Testis (tissue), 2 donors: ENCODE measurements at regions not wholly inside any gene's neighbourhood (a gene's known extent, or its start where the extent isn't known, plus 50 kb on each side); places are given as distances from the start of the nearest gene placed in this dataset.

Experiments
- DNase-seq: peaks from one replicate; pipeline ENCODE4 v3.0.0-alpha.2; 2019
- H3K27ac ChIP-seq, 2 donors: fragments of 200-600 bp; sonication (generic); one replicate each; pipeline ENCODE4 v1.5.1; 2019
- H3K27me3 ChIP-seq: fragments of 200-600 bp; sonication (generic); one replicate; pipeline ENCODE4 v1.5.1; 2019
- H3K36me3 ChIP-seq: fragments of 200-600 bp; sonication (generic); one replicate; pipeline ENCODE4 v1.5.1; 2017; ENCODE audit warnings: low read depth; ENCODE audit errors: missing control alignments
- H3K4me1 ChIP-seq: fragments of 200-600 bp; sonication (generic); one replicate; pipeline ENCODE4 v1.5.1; 2019
- H3K4me3 ChIP-seq, 2 donors: fragments of 200-600 bp; sonication (generic); one replicate each; pipeline ENCODE4 v1.5.1; 2017 to 2019
- H3K9me3 ChIP-seq: fragments of 200-600 bp; sonication (generic); one replicate; pipeline ENCODE4 v1.5.1; 2017
- CTCF ChIP-seq, 3 experiments: fragments of 450-650 bp in 2 of 3; fragments of 200-600 bp in 1 of 3; sonication (generic) in 1 of 3; IDR thresholded peaks; one replicate each; pipeline ENCODE4 v1.5.1; 2016 to 2019; ENCODE audit warnings: antibody characterized with exemption in 3 of 3, mild to moderate bottlenecking in 2 of 3, moderate library complexity in 1 of 3
- POLR2A ChIP-seq: fragments of 450-650 bp; IDR thresholded peaks from one replicate; pipeline ENCODE4 v1.6.1; 2017; ENCODE audit warnings: antibody characterized with exemption, mild to moderate bottlenecking, moderate library complexity
- WGBS, 2 donors: methylation state at CpG; one replicate each; pipeline ENCODE4 v1.1.5; 2018; 5-methylcytosine and 5-hydroxymethylcytosine counted together
- intact Hi-C: fragments of 100-400 bp; cut with DNase I; formaldehyde crosslinking; loops from one replicate; pipeline ENCODE4 v1.15.1; 2023; ENCODE audit warnings: low total_unique reads

GRCh38 chr10:57979491-57979890 lies 288.2 kb downstream of the IPMK start:
- 87 to 91% methylated on average over 4 of the region's 4 CpGs for WGBS, 2 donors
- H3K27ac ChIP-seq: no peak overlapping the region
- H3K27me3 ChIP-seq: no peaks in the 10 kb centered on the region
- TF ChIP-seq POLR2A: no peak
- TF ChIP-seq CTCF (IDR thresholded peaks at IDR 0.05): no peak
- no peak overlapping the region for H3K4me3 ChIP-seq
- H3K9me3 ChIP-seq: no peaks in the 10 kb centered on the region
- no peak for DNase-seq
- intact Hi-C loops: no loop called here
- H3K36me3 ChIP-seq: no peaks in the 10 kb centered on the region
- H3K4me1 ChIP-seq: no peaks in the 10 kb centered on the region

- Histone ChIP-seq H3K9me3 (no peaks in the 10 kb centered on the region), H3K27me3 (no peaks in the 10 kb centered on the region), H3K27ac (no peak overlapping the region), H3K36me3 (no peaks in the 10 kb centered on the region), H3K4me1 (no peaks in the 10 kb centered on the region), H3K4me3 (no peak overlapping the region)
- intact Hi-C loops: no loop called here
- 84 to 87% methylated on average over 1 of the region's 1 CpG for WGBS, 2 donors
- TF ChIP-seq CTCF (IDR thresholded peaks at IDR 0.05): no peak
- TF ChIP-seq POLR2A: no peak
- DNase-seq: no peak
Measured at GRCh38 chr10:57977262-57977661, 290.4 kb downstream of the IPMK start.

DNA sequence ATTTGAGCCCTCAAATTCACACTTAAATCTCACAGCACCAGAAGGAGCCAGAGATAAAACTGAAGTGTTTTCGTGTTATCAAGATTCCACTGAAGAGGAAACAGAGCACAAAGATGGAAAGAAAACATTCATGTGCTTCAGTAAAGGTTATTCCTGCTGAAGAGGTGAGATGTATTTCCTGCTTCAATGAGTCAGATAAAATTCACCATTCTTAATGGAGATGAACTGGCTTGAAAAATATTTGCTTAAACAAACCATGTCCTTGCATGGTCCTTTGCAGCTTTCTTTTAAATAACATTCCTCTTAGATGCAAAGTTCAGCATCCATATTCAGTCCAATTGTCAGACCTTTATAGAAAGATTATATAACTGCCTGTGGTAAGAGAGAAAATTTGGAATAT lies 294.2 kb downstream of the IPMK start:
- no peaks in the 10 kb centered on the region for H3K36me3 ChIP-seq
- no peak overlapping the region for H3K27ac ChIP-seq
- no peak for DNase-seq
- no peak overlapping the region for H3K4me3 ChIP-seq
- no peak for TF ChIP-seq POLR2A
- no peak for TF ChIP-seq CTCF (IDR thresholded peaks at IDR 0.05)
- 55 to 64% methylated on average over 1 of the region's 1 CpG for WGBS, 2 donors
- H3K4me1 ChIP-seq: no peaks in the 10 kb centered on the region
- intact Hi-C loops: no loop called here
- H3K9me3 ChIP-seq: no peaks in the 10 kb centered on the region
- H3K27me3 ChIP-seq: no peaks in the 10 kb centered on the region

- intact Hi-C loops: no loop called here
- no peak for DNase-seq
Measured at GRCh38 chr10:57972783-57973182, 294.9 kb downstream of the IPMK start.

More at GRCh38 chr10:57972783-57973182, 294.9 kb downstream of the IPMK start:
- Histone ChIP-seq H3K4me1 (no peaks in the 10 kb centered on the region), H3K4me3 (no peak overlapping the region), H3K27ac (no peak overlapping the region), H3K36me3 (no peaks in the 10 kb centered on the region), H3K27me3 (no peaks in the 10 kb centered on the region), H3K9me3 (no peaks in the 10 kb centered on the region)
- 99 to 100% methylated on average over 2 of the region's 2 CpGs for WGBS, 2 donors
- no peak for TF ChIP-seq POLR2A
- TF ChIP-seq CTCF (IDR thresholded peaks at IDR 0.05): no peak
